ENCODE measurements at regions not wholly inside any gene's neighbourhood (a gene's known extent, or its start where the extent isn't known, plus 50 kb on each side); places are given as distances from the start of the nearest gene placed in this dataset.

- no peak for TF ChIP-seq TAF1 (IDR thresholded peaks at IDR 0.05; ENCODE audit: low read depth, low read length)
- TF ChIP-seq POLR2AphosphoS5 (IDR thresholded peaks at IDR 0.05; ENCODE audit: low read depth, low read length), result no peak
- TF ChIP-seq POLR2A (IDR thresholded peaks at IDR 0.05; ENCODE audit: low read depth, low read length), result no peak
Observed at GRCh38 chr2:226354434-226354833, 445.2 kb downstream of the IRS1 start.
